ENCODE measurements at regions not wholly inside any gene's neighbourhood (a gene's known extent, or its start where the extent isn't known, plus 50 kb on each side); places are given as distances from the start of the nearest gene placed in this dataset.

GRCh38 chr2:238963161-238963970 lies 115.5 kb downstream of the TWIST2 start:
- H3K27ac ChIP-seq (ENCODE audit: low read depth, low read length): no peak overlapping the region
- 68 to 85% (median 82%) methylated on average over 15 of the region's 15 CpGs for WGBS, 3 donors

DNA sequence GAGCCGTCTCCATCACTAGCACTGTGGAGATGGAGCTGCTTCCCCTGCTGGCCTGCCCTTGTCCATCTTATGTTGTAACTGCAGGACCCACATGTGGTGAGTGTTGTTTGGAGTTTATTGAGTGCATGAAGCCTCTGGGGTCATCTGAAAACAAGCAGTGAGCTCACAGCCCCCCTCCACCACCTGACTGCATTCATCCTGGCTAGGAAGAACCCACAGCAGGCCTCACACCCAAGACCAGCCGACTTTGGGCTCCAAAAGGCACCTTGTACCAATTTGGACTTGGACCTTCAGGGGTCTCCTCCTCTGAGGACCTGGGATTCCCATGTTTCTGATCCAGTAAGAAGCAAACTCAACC lies 116.1 kb downstream of the TWIST2 start:
- 58 to 82% (median 82%) methylated on average over 2 of the region's 2 CpGs for WGBS, 3 donors
- H3K27ac ChIP-seq (ENCODE audit: low read depth, low read length): no peak overlapping the region

GRCh38 chr2:238964544-238965067 lies 116.7 kb downstream of the TWIST2 start:
- no peak overlapping the region for H3K27ac ChIP-seq (ENCODE audit: low read depth, low read length)
- 76 to 90% (median 77%) methylated on average over 12 of the region's 12 CpGs for WGBS, 3 donors

DNA sequence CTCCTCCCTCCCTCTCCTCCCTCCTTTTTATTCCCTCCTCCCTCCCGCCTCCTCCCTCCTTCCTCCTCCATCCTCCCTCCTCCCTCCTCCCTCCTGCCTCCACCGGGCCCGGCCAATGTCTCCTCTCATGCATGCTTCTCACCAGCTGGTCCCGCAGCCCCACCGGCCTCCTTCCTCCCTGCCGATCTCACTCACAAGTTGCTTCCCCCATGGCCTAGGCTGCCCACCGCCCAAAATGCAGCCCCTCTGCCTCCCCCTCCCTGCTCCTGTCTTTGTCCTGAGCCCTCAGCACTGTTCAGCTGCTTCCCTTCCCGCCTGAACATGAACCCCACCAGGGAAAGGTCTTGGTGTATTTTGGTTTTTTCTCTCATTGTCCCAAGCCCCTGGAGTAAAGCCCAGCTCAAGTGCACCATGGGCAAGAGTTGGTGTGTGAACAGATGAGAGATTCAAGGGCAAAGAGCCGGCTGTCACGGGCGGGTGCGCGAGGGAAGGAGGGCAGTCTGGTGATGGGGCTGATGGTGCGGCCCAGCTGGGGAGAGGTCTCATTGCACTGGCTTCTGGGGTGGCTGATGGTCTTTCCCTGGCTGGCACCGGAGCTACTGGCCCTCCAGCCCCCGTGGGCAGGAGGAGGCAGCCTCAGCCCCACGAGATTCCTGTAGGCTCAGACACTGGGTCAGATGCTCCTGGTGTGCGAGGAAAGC lies 117.6 kb downstream of the TWIST2 start:
- H3K27ac ChIP-seq (ENCODE audit: low read depth, low read length): no peak overlapping the region
- 69 to 92% (median 86%) methylated on average over 18 of the region's 18 CpGs for WGBS, 3 donors

DNA sequence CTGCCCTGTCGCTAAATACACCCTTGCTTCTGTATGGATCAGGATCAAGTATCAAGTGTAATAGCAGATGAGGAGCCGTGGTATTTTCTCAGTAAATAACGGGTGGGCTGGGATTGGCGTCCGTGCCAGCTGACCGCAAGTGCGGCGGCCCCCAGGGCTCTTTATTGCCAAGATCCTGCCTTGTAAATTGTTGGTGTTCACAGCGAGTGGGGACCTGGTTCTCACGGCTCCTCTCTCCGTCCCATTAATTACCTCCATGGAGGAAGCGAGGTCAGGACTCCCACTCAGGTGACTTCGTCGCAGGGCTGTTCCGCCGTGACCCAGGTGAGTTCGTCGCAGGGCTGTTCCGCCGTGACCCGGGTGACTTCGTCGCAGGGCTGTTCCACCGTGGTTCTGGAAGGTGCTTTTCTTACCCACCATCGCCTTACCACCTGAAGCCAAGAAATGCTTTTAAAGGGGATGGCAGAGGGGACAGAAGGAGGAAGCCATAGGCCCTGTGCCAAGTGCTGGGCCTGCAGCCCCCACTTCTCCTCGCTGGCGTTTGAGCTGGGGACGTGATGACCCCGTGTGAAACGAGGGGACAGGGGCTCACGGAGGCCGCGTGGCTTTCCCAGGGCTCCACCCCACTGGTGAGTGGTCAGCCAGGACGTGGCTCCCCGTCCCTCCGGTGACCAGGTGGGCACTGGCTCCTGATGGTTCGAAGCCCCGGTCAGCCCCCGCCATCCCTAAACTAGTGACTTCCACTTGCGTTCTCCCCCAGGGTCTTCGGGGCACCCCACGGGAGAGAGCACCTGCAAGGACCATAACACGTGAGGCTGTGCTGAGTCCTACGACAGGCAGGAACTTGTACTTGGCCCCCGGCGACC lies 118.4 kb downstream of the TWIST2 start:
- WGBS, 3 donors: 80 to 93% (median 93%) methylated on average over 46 of the region's 46 CpGs
- no peak overlapping the region for H3K27ac ChIP-seq (ENCODE audit: low read depth, low read length)

DNA sequence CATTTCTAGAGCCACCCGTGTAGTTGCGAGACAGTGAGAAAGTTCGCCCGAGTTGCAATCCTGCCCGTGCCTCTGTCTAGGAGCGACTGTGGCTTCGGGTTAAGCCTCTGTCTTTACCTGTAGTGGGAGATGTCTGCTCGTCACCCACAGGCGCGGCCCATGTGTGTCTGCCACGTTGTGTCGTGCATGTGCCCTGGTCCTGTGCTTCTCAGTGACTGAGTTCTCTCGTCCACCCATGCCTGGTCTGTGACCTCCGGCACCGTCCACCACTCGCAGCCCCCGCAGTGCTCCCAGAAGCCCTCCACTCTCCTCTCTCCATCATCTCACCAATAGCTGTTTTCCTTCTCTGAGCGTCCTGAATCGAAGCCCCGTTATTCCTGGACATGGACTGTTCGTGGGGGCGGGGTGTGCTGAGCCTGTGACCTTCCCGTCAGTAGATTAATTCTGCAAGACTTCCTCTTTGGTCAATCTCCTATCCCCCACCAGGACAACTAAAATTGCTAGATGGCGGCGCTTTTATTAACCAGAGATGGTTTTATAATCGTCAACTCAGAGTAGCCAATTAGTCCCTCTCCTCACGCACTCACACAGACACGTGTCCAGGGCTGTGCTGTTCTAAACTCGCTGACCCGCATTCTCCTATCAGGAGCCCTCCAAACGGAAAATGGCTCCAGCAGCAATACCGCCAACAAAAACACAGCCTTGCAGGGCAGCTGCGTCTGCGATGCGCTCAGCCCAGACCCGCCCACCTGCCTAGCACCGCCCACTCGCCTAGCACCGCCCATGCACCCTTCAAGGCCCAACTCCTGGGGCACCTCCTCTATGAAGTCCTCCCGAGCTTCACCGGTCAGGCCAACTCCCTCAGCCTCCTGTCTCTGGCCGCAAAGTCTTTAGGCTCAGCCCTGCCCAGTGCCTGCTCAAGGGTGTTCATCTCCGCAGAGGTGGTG lies 119.4 kb downstream of the TWIST2 start:
- no peak overlapping the region for H3K27ac ChIP-seq (ENCODE audit: low read depth, low read length)
- WGBS, 3 donors: 85 to 92% (median 89%) methylated on average over 43 of the region's 43 CpGs

GRCh38 chr2:238967978-238968360 lies 120.1 kb downstream of the TWIST2 start:
- 46 to 90% (median 82%) methylated on average over 8 of the region's 8 CpGs for WGBS, 3 donors
- H3K27ac ChIP-seq (ENCODE audit: low read depth, low read length): no peak overlapping the region

- H3K27ac ChIP-seq (ENCODE audit: low read depth, low read length): no peak overlapping the region
- 66 to 78% (median 74%) methylated on average over 18 of the region's 18 CpGs for WGBS, 3 donors
Measured at GRCh38 chr2:238968616-238969384, 120.9 kb downstream of the TWIST2 start.

- H3K27ac ChIP-seq (ENCODE audit: low read depth, low read length): no peak overlapping the region
- WGBS, 3 donors: 82 to 89% (median 83%) methylated on average over 4 of the region's 4 CpGs
Measured at GRCh38 chr2:238969857-238970256, 122.0 kb downstream of the TWIST2 start.

GRCh38 chr2:238970553-238971081 lies 122.7 kb downstream of the TWIST2 start:
- 41 to 48% (median 42%) methylated on average over 9 of the region's 9 CpGs for WGBS, 3 donors
- no peak overlapping the region for H3K27ac ChIP-seq (ENCODE audit: low read depth, low read length)

GRCh38 chr2:238971318-238972145 lies 123.6 kb downstream of the TWIST2 start:
- WGBS, 3 donors: 87 to 95% (median 91%) methylated on average over 9 of the region's 9 CpGs
- H3K27ac ChIP-seq (ENCODE audit: low read depth, low read length): no peak overlapping the region

DNA sequence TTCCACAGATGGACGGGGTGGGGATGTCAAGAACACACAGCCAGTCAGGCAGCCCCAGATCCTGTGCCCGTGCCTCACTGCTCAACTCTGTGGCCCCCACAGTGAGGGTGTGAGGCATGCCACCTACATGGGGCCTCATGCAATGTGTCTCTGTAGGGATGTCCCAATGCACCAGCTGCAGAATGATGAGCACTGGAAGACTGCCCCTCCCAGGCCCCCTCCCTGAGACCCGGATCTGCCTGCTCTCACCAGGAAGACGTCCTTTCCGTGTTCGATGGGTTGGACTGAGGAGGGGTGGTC lies 124.2 kb downstream of the TWIST2 start:
- WGBS, 3 donors: 76 to 83% (median 82%) methylated on average over 6 of the region's 6 CpGs
- no peak overlapping the region for H3K27ac ChIP-seq (ENCODE audit: low read depth, low read length)

- peak overlapping the region; percentile 35 for H3K27ac ChIP-seq (ENCODE audit: low read depth, low read length)
- WGBS, 3 donors: 35 to 49% (median 37%) methylated on average over 6 of the region's 6 CpGs
Measured at GRCh38 chr2:238973038-238973739, 125.3 kb downstream of the TWIST2 start.

GRCh38 chr2:238974081-238974480 lies 126.2 kb downstream of the TWIST2 start:
- 50 to 59% (median 58%) methylated on average over 4 of the region's 4 CpGs for WGBS, 3 donors
- no peak overlapping the region for H3K27ac ChIP-seq (ENCODE audit: low read depth, low read length)

DNA sequence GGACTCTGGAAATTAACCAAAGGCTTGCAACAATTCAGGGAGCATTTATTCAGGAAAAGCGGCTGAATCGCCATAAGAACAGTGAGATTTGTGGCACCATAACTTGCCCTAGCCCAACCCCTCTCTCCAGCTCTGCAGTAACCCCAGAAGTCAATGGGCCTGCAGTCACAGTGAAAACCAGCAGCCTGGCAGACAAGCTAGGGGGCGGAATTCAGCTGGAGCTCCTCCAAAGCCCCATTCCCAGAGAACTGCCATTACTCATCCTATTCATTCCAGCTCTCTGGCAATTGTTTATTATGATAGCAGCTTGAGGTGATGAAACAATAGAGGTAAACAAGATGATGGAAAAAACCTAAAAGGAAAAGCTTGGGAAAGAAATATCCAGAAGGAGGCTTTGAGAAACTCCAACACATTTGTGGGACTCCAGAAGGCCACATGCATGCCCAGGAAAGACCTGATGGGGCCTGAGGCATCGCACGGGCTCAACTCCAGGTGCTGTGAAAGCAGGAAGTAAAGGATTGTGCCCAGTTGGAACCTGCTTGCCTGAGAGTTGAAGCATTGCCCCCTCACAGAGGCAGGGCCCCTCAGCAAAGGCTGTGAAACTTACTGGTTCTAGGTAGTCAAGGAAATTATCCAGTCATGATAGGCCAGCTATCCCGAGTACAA lies 126.7 kb downstream of the TWIST2 start:
- WGBS, 3 donors: 66 to 76% (median 73%) methylated on average over 6 of the region's 6 CpGs
- H3K27ac ChIP-seq (ENCODE audit: low read depth, low read length): no peak overlapping the region

All from adipose tissue (tissue), 3 donors.